Stomach (tissue), 4 donors: ENCODE measurements at regions not wholly inside any gene's neighbourhood (a gene's known extent, or its start where the extent isn't known, plus 50 kb on each side); places are given as distances from the start of the nearest gene placed in this dataset.
"Not testable (repeated sequence)": the region's sequence is repeated elsewhere in the genome, so short reads cannot be mapped to it uniquely, and the experiment has no call there.

Source experiments
- POLR2A ChIP-seq, 4 donors: fragments of 450-650 bp; IDR thresholded peaks; one replicate each; pipeline ENCODE4 v1.6.1; 2016; ENCODE audit warnings: antibody characterized with exemption in 4 of 4, control low read depth in 2 of 4, mild to moderate bottlenecking in 1 of 4, moderate library complexity in 1 of 4
- TF ChIP-seq, protein P1 (sequence below), 7 experiments: fragments of 450-650 bp in 4 of 7; fragments of 200-600 bp in 3 of 7; sonication (generic) in 3 of 7; IDR thresholded peaks; one replicate each; pipeline ENCODE4 v1.5.1; 2016 to 2019; ENCODE audit warnings: antibody characterized with exemption in 7 of 7, control low read depth in 2 of 7, mild to moderate bottlenecking in 1 of 7

DNA sequence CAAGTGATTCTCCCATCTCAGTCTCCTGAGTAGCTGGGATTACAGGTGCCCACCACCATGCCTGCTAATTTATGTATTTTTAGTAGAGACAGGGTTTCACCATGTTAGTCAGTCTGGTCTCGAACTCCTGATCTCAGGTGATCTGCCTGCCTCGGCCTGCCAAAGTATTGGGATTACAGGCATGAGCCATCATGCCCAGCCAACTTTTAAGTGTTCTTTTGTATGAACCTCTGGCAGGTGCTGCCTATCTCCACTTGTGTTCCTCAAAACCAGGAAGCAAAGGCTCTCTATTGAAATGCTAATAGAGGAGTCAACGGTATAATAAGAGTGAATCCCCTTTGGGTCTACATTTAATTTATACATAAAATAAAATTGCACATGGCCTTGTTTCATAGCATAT lies 1212.0 kb downstream of the VRK1 start:
- TF ChIP-seq, protein P1, sequence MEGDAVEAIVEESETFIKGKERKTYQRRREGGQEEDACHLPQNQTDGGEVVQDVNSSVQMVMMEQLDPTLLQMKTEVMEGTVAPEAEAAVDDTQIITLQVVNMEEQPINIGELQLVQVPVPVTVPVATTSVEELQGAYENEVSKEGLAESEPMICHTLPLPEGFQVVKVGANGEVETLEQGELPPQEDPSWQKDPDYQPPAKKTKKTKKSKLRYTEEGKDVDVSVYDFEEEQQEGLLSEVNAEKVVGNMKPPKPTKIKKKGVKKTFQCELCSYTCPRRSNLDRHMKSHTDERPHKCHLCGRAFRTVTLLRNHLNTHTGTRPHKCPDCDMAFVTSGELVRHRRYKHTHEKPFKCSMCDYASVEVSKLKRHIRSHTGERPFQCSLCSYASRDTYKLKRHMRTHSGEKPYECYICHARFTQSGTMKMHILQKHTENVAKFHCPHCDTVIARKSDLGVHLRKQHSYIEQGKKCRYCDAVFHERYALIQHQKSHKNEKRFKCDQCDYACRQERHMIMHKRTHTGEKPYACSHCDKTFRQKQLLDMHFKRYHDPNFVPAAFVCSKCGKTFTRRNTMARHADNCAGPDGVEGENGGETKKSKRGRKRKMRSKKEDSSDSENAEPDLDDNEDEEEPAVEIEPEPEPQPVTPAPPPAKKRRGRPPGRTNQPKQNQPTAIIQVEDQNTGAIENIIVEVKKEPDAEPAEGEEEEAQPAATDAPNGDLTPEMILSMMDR (IDR thresholded peaks at IDR 0.05), result not testable (repeated sequence)
- not testable (repeated sequence) for TF ChIP-seq POLR2A (IDR thresholded peaks at IDR 0.05)
